CD4-positive, alpha-beta T cell treated with Interleukin-21 for 1 hour (primary cell): ENCODE measurements at regions not wholly inside any gene's neighbourhood (a gene's known extent, or its start where the extent isn't known, plus 50 kb on each side); places are given as distances from the start of the nearest gene placed in this dataset.
A peak's percentile ranks its signal among the peaks of the same experiment; 100 is the strongest.
"Not testable (repeated sequence)": the region's sequence is repeated elsewhere in the genome, so short reads cannot be mapped to it uniquely, and the experiment has no call there.

ENCODE experiments used
- DNase-seq: peaks from one replicate; pipeline ENCODE4 v3.0.0-alpha.2; 2020

- no peak for DNase-seq
These were observed 96.2 kb upstream of the BTN3A2 start for GRCh38 chr6:26268659-26269402.

- no peak for DNase-seq
These were observed 95.2 kb upstream of the BTN3A2 start for GRCh38 chr6:26269531-26270485.

DNA sequence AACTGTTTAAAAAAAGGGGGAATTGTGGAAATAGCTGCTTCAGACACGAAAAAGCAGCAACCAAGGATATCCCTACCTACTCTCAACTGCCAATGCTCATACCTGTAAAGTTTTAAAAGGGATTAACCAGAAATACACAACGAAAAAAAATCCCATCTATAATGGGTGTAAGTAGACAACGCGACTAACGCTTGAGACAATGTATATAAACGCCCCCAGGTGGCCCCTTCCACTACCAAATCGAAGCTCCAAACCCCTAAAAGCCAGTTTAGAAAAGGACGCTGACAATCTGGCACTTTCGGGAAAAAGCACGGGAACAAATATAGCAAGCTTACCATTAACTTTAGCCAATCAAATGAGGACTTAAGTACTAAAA, 94.5 kb upstream of the BTN3A2 start:
- DNase-seq: peak; percentile 22

- DNase-seq: peak; percentile 93
These were observed 93.9 kb upstream of the BTN3A2 start for GRCh38 chr6:26270903-26271667.

DNA sequence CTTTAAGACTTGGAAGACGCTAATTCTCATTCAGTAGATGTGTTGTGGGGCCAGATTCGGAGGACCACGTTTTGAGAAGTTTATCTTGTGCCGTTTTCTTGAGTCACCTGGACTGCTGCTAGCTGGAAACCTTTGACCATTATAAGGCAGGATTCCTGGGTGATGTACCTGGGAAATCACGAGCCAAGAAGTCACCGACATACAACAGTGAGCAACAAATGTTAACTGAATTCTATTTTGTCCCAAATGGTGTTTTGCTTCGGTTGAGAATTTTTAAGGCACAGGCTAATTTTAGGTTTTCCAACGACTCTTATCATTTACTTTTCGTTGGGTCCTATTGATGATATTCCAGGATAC, 93.4 kb upstream of the BTN3A2 start:
- DNase-seq: no peak

GRCh38 chr6:26272171-26272637, 92.8 kb upstream of the BTN3A2 start:
- DNase-seq: no peak

DNA sequence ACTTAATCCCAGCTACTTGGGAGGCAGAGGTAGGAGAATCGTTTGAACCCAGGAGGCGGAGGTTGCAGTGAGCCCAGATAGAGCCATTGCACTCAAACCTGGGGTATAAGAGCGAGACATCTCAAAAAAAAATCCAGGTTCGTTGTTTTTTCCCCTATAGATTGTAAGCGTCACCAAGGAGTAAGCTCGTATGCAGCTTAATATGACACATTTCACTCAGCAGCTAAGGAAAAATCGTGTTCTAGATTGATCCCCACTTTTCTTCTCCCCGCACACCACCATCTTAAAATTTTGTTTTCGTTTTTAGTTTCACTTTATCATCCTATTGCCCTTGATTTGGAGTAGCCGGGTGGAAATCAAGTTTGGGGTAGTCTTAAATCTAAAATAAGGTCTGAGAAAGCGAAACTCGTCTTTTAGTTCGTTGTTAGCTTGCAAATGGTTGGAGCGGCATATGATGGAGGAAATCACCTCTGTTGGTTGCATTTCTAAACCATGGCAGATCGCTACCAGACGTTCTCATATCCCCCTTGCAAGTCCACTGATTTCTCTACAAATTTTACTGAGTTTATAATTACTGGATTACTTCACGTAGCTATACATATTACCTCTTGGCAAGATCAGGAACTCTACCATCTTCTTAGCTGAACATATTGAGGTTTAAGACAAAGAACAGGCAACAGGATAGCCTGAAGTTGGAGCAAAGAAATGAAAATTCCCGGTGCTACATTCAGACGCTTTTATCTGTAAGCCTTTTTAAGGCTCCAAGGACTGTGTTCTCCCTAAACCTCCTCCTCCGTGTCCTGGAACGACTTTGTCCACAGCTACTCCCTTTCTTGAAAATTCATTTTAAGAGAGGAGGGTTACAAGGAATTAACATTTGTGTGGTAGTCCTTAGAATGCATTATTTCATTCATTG, 91.1 kb upstream of the BTN3A2 start:
- peak; percentile 83 for DNase-seq

DNA sequence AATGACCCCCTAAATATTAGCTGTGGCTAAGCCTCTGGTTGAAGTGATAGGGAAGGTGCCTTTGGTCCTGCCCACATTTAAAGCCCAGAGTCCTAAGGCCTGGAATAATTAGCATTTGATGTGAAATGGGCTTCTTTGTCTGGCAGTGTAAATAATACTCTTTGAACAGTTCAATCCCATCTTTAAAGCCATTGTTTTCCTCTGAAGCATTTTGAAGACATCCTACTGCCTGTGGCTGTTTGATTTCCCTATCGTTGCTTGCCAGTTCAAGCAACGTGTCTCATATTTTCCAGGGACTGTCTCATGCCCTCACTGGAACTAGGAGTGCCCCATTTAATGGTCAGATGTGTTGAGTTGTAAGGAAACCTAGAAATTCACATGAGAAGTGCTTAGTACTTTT, 89.3 kb upstream of the BTN3A2 start:
- DNase-seq: no peak

DNA sequence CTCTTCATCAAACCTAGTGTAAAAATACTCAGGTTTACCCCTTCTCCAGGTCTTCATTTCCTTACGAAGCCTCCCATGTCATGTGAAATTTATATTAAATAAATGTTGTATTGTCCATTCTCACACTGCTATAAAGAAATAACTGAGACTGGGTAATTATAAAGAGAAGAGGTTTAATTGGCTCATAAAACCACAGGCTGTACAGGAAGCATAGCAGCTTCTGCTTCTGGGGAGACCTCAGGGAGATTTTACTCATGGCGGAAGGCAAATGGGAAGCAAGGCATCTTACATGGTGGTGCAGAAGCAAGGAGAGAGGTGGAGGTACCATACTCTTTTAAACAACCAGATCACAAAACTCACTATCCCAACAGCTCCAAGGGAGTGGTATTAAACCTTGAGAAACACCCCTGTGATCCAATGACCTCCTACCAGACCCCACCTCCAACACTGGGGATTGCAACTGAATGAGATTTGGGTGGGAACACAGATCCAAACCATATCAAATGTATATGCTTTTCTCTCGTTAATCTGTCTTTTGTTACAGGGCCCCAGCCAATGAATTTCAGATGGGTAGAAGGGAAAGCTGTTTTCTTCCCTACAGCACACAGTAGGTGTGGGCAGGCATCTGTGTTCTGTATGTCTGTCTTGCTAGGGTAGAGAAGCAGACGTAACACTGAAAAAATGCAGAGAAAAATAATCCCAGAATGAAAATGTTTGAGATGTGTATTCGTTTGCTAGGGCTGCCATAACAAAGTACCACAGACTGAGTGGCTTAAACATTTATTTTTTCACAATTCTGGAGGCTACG, 88.0 kb upstream of the BTN3A2 start:
- no peak for DNase-seq

GRCh38 chr6:26278536-26278935, 86.5 kb upstream of the BTN3A2 start:
- DNase-seq: no peak

- not testable (repeated sequence) for DNase-seq
These were observed 85.6 kb upstream of the BTN3A2 start for GRCh38 chr6:26279371-26279770.

DNA sequence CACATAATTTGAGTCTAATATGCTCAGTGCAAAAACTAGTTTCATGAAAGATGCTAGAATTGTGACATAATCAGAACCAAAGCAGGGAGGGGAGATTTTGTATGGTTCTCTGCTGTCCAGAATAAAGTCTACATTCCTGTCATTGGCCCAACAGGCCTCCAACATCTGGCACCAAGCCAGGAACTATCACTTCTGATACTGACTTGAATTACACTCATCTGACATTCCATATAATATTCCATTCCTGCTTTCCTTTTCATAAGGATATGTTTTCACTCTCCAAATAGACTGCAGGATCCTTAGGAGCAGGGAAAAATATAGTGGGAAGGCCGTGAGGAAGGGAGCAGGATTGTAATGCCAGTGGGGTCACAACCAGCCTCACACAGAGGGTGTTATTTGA, 84.6 kb upstream of the BTN3A2 start:
- DNase-seq: no peak

- peak; percentile 62 for DNase-seq
These were observed 80.4 kb upstream of the BTN3A2 start for GRCh38 chr6:26284537-26285142.

DNA sequence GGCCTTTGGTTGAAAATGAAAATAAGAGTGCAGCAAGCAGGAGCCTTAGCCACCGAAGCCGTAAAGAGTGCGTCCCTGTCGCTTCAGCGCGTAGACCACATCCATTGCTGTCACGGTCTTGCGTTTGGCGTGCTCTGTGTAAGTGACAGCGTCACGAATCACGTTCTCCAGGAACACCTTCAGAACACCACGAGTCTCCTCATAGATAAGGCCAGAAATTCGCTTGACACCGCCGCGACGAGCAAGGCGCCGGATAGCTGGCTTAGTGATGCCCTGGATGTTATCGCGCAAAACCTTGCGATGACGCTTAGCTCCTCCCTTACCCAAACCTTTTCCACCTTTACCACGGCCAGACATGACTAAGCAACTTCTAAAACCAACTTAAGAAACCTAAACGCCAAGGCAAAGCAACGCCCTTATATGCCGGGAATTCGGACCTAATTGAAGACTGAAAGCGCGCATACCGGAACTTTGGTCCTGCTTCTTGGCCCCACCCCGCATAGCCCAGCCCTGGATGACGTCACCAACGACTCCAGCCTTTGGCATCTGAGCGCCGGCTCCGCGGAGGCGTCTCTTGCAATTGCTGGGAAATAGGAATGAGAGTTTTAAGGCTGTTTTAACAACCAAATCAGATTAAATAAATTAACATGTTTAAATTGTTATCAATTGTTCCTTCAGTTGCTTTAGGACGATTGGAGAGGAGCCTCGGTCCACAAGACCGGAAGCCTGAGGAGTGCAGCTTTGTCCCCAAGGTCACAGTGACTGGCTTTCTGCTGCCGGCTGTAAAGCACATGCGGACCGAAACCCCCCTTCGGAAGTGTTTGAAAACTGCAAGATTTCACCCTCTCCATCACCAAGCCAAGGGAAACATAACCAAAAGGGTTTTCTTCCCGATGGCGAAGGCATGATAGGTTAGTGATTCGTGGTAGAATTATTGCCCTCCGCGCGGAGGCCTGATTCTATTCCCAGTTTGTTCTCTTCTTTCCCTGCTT, 79.6 kb upstream of the BTN3A2 start:
- peak; percentile 98 for DNase-seq

GRCh38 chr6:26286168-26286877, 78.7 kb upstream of the BTN3A2 start:
- peak; percentile 89 for DNase-seq

- DNase-seq: no peak
These were observed 76.8 kb upstream of the BTN3A2 start for GRCh38 chr6:26288155-26288554.

DNA sequence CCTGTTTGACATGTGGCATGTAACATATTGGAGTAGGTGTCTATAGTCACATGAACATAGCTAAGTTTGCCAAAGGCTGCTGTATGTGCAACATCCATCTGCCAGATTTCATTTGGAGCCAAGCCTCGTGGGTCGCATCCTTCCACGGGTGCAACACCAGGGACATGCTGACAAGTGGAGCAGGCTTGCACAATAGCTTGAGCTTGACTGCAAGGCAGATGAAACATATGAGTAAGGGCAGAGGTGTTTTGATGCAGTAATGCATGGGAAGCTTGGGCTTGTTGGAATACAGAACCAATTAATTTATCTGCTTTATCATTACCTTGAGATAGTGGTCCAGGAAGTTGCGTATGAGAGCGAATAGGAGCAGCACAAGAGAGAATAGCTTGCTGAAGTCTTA, 74.1 kb upstream of the BTN3A2 start:
- no peak for DNase-seq

- DNase-seq: no peak
These were observed 72.3 kb upstream of the BTN3A2 start for GRCh38 chr6:26292709-26293108.

- no peak for DNase-seq
These were observed 70.7 kb upstream of the BTN3A2 start for GRCh38 chr6:26294302-26294701.
